ENCODE measurements at regions not wholly inside any gene's neighbourhood (a gene's known extent, or its start where the extent isn't known, plus 50 kb on each side); places are given as distances from the start of the nearest gene placed in this dataset.

GRCh38 chr16:82567175-82567574, 59.6 kb upstream of the CDH13 start:
- no peak for DNase-seq

GRCh38 chr16:82563401-82563800, 63.4 kb upstream of the CDH13 start:
- no peak for DNase-seq

GRCh38 chr16:82562183-82562683, 64.5 kb upstream of the CDH13 start:
- DNase-seq: no peak

GRCh38 chr16:82560805-82561325, 65.9 kb upstream of the CDH13 start:
- no peak for DNase-seq

- no peak for DNase-seq
Observed at GRCh38 chr16:82544378-82545160, 82.2 kb upstream of the CDH13 start.

- DNase-seq: no peak
Observed at GRCh38 chr16:82542714-82543113, 84.1 kb upstream of the CDH13 start.

GRCh38 chr16:82541103-82541502, 85.7 kb upstream of the CDH13 start:
- DNase-seq: no peak

- no peak for DNase-seq
Observed at GRCh38 chr16:82535764-82536163, 91.0 kb upstream of the CDH13 start.

GRCh38 chr16:82535262-82535661, 91.5 kb upstream of the CDH13 start:
- no peak for DNase-seq

GRCh38 chr16:82533189-82533588, 93.6 kb upstream of the CDH13 start:
- no peak for DNase-seq

- no peak for DNase-seq
Observed at GRCh38 chr16:82530883-82531282, 95.9 kb upstream of the CDH13 start.

GRCh38 chr16:82527101-82527500, 99.7 kb upstream of the CDH13 start:
- no peak for DNase-seq

GRCh38 chr16:82524976-82525375, 101.8 kb upstream of the CDH13 start:
- DNase-seq: no peak

- DNase-seq: no peak
Observed at GRCh38 chr16:82523815-82524214, 103.0 kb upstream of the CDH13 start.

GRCh38 chr16:82522026-82522425, 104.7 kb upstream of the CDH13 start:
- DNase-seq: no peak

GRCh38 chr16:82518811-82519210, 108.0 kb upstream of the CDH13 start:
- DNase-seq: no peak

GRCh38 chr16:82514262-82514661, 112.5 kb upstream of the CDH13 start:
- DNase-seq: no peak

- DNase-seq: no peak
Observed at GRCh38 chr16:82510789-82511305, 115.9 kb upstream of the CDH13 start.

GRCh38 chr16:82509691-82510430, 116.9 kb upstream of the CDH13 start:
- DNase-seq: no peak

GRCh38 chr16:82506692-82507670, 119.8 kb upstream of the CDH13 start:
- DNase-seq: no peak

GRCh38 chr16:82504836-82505235, 121.9 kb upstream of the CDH13 start:
- no peak for DNase-seq

GRCh38 chr16:82499302-82499701, 127.5 kb upstream of the CDH13 start:
- no peak for DNase-seq

GRCh38 chr16:82497139-82497538, 129.6 kb upstream of the CDH13 start:
- DNase-seq: no peak

All from activated T-cell treated with anti-CD3 and anti-CD28 coated beads for 4 hours (primary cell).